GM18519 (cell line): ENCODE measurements at regions not wholly inside any gene's neighbourhood (a gene's known extent, or its start where the extent isn't known, plus 50 kb on each side); places are given as distances from the start of the nearest gene placed in this dataset.

ENCODE experiments used
- ATAC-seq: cut with Tn5 transposase; IDR thresholded peaks from one replicate; pipeline ENCODE4 v1.9.1; 2021; ENCODE audit warnings: mild to moderate bottlenecking, moderate library complexity; ENCODE audit not compliant: unreplicated experiment, low FRiP score

- ATAC-seq, result no peak
Observed at GRCh38 chr14:24694680-24695079, 60.7 kb upstream of the GZMB start.

- no peak for ATAC-seq
Observed at GRCh38 chr14:24693983-24694382, 60.0 kb upstream of the GZMB start.

- no peak for ATAC-seq
Observed at GRCh38 chr14:24693353-24693737, 59.4 kb upstream of the GZMB start.

GRCh38 chr14:24692382-24693352, 58.7 kb upstream of the GZMB start:
- no peak for ATAC-seq

- no peak for ATAC-seq
Observed at GRCh38 chr14:24690492-24690891, 56.5 kb upstream of the GZMB start.

- no peak for ATAC-seq
Observed at GRCh38 chr14:24688030-24688658, 54.2 kb upstream of the GZMB start.
